NCI-H128 (cell line): ENCODE measurements at regions not wholly inside any gene's neighbourhood (a gene's known extent, or its start where the extent isn't known, plus 50 kb on each side); places are given as distances from the start of the nearest gene placed in this dataset.
"Not testable (repeated sequence)": the region's sequence is repeated elsewhere in the genome, so short reads cannot be mapped to it uniquely, and the experiment has no call there.

Source experiments
- DNase-seq: peaks from one replicate; lab custom pipeline; 2025; ENCODE audit not compliant: unreplicated experiment; lab: John Stamatoyannopoulos, UW

DNA sequence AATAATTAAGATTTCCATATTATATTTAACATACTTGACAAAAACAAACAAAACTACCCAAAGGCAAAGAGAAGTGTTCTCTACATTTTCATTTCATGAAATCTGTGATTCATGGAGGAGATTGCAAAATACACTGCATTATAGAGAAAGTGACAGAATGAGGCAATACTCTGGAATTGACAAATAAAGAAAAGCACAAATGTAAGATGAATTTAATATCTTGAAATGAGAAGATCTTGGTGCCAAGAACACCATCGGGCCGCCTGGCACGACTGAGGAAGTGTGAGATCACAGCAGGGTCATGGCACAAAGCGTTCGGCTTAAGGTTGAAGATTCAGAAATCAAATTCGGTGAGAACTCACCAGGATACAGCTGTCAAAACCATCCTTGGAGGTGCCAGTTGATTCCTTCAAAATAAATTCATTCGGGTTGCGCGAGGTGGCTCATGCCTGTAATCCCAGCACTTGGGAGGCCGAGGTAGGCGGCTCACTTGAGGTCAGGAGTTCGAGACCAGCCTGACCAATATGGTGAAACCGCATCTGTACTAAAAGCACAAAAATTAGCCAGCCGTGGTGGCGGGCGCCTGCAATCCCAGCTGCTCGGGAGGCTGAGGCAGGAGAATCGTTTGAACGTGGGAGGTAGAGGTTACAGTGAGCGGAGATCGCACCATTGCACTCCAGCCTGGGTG lies 174.0 kb upstream of the PFKP start:
- no peak for DNase-seq

DNA sequence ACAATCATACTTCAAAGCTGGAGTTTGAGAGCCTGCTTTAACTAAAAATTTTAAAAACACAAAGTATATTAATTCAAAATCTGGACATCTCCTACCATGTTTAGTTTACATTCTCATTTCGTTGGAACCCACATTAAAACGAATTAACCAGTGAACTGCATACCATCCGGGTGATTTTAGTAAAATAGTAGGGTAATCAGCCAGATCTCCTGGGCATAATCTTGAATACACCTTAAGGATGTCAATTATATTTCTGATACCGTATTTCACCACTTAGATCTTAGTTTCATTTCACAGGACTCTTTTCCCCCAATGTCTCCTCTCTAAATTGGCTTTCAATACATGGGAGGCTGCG lies 175.6 kb upstream of the PFKP start:
- no peak for DNase-seq

DNA sequence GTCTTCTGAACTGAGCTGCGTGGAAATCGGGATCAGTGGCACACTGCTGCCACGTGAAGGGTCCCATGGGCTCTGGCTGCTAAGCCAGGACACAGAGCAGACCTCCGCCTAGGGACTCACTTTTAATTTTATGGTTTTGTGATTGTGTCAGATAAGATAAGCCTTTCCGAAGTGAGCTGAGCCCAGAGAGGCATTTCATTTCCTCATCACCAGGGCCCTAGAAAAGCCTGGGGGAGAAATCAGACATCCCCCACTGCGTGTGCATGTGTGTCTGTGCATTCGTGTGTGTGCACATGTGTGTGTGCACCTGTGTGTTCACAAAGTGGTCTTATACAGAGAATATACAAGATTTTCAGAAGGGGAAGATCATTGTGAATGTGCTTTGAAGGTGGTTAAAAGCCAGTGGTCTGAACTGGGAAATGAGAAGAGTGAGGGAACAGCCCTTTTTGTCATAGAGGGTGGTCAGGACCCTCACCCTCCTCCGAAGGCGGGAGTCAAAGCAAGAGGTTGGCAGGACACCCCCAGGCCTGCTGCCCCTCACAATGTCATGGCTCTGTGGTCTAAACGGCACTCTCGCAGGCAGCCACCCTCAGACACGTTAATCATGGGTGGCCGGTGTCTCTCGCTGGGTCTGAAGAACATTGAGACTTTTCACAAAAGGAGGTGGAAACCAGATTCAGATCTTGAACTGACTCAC lies 176.1 kb upstream of the PFKP start:
- DNase-seq, result no peak

DNA sequence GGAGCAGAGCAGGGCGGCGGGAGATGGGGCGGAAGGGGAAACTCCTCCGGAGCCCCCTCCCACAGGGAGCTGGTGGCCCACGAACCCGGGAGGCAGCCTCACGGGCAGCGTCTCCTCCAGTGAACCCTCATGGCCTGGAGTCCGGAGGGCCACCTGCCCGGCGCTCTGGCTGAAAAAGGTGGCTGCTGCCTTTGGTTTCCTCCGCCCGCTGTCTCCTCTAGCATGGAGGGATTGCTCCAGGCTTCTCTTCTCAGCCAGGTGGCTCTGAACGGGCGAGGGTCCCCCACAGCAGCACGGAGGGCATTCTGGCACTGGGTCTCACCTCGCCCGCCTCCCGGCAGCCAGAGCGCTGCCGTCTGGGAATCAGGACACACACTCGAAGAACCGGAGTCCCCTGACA lies 177.3 kb upstream of the PFKP start:
- DNase-seq, result no peak

DNA sequence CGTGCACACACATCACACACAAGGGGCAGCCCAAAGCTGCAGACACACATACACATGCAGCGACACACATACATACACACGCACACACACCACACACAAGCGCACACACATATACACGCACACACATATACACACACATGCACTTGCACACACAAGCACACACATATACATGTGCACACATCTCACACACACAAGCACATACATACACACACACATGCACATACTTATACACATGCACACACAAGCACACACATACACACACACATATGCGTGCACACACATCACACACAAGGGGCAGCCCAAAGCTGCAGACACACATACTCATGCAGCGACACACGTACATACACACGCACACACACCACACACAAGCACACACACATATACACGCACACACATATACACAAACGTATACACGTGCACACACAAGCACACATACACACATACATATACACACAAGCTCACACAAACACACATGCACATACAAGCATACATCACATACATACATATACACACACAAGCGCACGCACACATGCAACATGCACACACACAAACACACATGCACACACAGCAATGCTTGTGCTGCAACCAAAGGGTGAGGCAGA lies 178.8 kb upstream of the PFKP start:
- no peak for DNase-seq

DNA sequence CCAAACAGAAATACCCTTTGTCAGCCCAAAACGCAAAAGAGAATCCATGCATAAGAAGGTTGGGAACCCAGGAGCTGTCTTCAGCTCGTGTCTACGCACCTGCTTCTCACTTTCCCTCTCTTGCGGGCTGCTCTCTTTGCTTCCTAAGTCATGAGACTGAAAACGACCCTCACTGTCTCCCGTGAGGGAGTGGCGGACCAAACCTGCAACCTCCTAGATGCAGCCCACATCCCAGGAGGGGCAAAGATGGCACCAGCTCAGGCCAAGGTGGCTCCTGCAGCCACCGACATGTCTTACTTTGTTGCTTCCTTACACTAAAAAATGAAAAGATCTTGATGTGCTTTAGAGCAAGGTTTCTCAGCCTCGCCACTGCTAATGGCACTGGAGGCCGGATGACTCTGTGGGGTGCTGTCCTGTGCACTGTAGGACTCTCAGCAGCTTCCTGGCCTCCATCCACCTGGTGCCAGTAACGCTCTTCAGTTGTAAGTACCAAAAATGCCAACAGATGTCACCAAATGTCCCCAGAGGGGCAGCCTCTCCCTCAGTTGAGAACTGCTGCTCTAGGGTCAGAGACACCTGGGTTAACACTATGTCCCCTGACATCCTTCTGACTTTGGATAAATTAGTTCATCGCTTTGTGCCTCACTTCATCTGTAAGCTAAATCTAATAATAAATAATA lies 179.8 kb upstream of the PFKP start:
- no peak for DNase-seq

DNA sequence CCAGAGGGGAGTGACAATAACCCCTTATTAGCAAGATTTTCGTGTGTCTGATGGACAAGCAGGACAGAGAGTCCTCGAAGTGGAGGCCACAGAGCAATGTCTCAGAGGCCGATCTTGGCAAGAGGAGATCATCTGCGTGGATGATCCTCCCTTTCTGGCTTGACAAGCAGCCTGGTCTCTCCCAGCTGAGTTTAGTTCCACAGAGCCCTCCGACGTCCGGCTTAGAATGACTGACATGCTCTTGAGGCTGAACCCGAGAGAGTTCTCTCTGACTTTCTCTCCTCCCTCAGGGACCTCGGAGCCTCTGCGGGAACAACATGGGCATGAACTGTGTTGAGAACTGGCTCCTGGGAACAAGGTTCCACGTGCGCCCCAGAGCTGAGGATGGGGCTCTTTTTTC lies 180.7 kb upstream of the PFKP start:
- no peak for DNase-seq

DNA sequence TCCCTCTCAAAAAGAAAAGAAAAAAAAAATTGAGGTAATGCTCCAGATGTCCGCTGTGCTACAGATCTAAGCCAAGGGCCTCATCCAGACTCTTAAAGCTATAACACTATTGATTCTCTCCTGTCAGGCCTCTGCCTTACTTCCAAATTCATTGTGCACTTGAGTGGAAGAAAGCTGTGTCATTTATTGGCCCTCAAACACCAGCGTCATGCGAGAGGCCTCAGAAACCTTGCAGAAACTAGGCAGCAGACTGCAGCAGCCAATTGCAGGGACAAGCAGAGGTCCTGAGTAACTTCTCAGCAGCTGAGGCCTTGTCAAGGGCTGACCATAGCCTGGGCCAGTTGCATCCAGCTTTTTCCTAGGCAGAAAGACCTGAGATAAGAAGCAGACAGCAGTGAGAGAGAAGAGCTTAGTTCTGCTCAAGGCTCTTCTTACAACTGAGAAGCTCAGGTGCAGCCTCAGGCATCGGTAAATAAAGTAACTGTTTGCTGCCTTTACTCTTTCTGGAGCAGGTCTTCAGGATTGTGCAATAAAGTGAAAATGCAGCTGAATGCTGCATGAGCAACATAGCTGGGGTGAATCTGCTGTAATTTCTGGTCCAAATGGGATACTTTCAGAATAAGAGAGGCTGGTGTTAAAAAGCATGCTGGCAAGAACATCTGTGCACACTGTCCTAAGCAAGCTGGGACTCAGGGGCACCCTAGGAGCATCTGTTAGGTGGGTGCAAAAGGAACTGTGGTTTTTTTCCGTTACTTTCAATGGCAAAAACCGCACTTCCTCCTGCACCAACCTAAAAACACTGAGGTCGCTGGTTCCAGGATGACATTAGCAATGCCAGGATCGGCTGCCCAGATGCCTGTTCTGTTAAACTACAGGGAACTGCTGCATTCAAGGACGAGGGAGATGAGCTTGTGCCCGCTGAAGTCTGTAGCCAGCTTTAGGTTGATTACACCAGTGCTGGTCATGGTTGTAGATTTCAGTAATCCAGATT lies 181.8 kb upstream of the PFKP start:
- no peak for DNase-seq

DNA sequence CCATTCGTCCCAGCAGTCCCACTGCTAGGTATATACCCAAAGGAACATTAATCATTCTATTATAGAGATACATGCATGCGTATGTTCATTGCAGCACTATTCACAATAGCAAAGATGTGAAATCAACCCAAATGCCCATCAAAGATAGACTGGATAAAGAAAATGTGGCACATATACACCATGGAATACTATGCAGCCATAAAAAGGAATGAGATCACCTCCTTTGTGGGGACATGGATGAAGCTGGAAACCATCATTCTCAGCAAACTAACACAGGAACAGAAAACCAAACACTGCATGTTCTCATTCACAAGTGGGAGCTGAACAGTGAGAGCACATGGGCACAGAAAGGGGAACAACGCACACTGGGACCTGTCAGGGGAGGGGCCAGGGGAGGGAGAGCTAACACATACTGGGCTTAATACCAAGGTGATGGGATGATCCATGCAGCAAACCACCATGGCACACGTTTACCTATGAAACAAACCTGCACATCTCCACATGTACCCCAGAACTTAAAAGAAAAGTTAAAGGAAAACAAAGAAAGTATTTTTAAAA lies 183.3 kb upstream of the PFKP start:
- DNase-seq, result not testable (repeated sequence)

DNA sequence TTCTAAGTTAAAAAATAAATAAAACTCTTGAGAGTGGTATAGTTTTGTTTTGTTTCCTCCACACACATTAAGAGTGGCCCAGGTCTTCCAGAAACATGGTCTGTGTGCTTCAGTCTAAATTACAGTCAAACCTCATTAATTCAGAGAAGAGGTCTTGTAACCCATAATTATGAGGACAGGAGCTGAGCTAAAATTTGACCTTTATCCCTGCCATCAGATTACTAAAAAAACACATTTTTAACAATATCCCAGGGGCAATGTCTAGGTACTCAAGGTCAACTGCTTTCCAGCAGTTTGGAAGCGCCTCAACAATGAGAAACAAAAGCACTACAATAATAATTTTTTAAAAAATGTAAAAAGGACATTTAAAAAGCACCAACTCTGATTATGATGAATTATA lies 184.1 kb upstream of the PFKP start:
- no peak for DNase-seq

DNA sequence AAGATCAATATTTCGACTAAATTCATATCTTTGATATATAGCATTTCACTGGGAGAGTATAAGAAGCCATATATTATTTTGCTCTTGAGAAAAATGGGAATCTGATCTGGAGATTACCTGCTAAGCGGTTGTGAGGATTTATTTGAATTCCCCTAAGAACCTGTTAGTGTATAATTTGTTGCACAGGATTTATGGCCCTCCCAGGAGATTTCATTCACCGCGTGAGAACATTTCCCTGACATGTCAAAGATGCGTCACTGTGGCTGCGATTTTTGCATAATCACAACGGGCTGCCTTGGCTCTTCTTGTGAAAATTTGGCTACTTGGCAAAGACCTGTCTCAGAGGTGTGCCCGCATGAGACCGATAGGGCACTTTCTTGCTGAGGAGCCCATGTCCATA lies 184.7 kb upstream of the PFKP start:
- no peak for DNase-seq

DNA sequence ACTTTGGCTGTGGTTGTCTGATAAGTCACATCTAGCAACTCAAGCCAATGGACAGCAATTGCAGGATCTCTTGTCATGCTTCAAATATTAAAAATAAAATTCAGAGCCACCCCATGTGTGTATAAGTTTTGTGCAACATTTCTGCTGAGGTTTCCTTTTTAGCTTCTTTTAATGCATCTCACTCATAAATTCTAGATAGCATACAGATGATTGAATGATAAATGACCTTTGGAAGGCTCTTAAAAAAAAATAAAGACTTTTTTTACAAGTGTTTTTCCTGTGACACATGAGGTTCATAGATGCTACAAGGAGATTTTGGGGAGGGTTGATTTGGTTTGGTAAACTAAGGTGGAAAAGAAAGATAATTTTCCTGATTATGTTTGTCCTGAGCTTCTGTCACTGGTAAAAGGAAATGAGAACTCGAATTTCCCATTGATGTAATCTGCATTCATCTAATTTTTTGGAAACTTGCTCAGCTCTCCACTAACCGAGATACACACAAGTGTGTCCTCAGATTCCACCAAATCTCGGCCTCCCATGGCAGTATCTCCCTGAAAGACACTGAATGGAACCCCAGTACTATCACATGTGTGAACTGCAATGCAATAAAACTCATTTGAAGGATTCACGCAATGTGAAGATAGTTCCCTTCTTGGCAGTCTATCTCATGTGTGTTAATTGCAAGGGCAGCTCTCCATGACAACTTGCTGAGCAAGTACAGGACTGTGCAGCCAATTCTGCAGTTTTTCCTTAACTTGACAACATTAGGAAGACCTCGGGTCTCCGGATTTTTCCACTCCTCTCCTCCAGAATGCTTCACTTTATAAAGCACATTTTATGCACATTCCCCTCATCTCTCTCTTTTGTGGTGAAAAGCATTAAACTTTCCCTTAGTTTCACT lies 185.4 kb upstream of the PFKP start:
- DNase-seq, result no peak

DNA sequence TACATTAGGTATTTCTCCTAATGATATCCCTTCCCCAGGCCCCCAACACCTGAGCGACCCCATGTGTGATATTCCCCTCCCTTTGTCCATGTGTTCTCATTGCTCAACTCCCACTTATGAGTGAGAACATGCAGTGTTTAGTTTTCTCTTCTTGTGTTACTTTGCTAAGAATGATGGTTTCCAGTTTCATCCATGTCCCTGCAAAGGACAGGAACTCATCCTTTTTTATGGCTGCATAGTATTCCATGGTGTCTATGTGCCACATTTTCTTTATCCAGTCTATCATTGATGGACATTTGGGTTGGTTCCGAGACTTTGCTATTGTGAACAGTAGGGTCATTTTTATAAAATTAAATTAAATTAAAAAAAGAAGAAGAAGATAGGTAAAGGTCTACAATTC lies 187.3 kb upstream of the PFKP start:
- DNase-seq, result not testable (repeated sequence)

DNA sequence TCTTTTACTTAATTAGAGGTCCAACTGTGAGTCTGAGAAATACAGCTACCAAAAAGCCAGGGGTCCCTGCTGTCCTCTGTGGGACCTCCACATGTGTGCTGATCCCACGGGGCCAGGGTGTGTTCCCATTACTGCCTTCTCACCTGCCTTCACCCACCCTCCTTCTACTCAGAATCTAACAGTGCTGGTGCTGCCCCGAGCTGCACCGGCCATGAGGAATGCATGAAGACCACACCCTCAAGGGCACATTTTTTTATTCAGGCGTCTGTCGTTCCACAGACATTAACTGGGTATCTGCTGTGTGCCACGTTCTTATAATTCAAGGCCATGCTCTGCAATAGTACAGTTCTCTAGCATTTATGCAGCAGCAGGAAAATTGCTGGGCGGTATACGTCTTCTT lies 188.5 kb upstream of the PFKP start:
- DNase-seq, result no peak

DNA sequence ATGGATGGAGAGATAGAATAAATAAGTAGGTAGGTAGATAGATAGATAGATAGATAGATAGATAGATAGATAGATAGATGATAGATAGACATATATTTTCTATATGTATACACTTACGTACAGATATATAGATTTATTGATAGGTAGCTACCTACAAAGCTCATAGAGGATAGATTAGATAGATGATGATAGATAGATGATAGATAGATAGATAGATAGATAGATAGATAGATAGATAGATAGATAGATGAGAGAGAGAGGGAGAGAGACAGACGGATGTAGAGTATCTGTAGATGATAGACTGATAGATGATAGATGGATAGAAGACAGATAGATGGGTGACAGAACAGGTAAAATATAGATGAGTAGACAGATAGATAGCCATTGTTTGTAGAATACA lies 191.3 kb upstream of the PFKP start:
- DNase-seq, result no peak

DNA sequence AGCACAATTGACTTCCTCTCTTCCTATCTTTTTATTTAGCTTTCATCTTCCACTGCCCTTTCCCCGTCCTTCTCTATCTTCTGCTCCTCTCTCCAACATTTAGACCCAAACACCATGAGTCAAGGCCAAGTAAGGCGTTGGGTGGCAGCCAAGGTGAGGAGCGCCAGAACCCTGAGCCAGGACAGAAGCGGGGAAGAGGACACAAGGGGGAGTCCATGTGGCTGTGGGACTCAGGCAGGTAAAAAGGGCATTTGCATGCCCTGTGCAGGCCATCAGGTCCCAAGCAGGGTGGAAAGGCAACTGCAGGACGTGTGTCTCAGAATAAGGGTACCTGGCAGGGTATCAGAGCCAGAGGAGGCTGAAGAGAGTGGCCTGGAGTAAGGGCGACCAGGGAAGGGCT lies 192.4 kb upstream of the PFKP start:
- no peak for DNase-seq

DNA sequence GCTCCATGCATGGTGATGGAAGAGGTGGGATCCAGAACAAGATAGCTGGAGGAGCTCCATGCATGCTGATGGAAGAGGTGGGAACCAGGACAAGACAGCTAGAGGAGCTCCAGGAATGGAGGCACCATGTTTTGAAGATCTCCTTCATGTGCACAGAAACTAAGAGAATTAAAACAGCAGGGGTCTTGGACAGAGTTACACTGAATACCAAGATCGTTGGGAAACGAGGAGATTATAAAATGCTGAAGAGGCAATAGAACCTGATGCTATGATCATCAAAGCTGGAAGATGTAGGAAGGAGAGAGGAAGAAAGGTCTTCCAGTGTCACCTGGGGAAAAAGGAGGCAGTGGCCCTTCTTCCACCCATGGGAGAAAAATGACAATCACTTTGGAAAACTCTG lies 193.6 kb upstream of the PFKP start:
- no peak for DNase-seq

DNA sequence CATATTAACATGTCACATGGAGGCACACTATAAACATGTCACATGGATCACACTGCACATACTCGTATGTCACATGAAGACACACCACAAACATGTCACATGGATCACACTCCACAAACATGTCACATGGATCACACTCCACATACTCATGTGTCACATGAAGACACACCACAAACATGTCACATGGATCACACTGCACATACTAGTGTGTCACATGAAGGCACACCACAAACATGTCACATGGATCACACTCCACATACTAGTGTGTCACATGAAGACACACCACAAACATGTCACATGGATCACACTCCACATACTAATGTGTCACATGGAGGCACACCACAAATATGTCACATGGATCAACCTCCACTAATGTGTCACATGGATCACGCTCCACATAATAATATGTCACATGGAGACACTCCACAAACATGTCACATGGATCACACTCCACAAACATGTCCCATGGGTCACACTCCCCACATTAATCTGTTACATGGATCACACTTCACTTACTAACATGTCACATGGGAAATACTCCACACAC lies 195.6 kb upstream of the PFKP start:
- DNase-seq, result no peak

DNA sequence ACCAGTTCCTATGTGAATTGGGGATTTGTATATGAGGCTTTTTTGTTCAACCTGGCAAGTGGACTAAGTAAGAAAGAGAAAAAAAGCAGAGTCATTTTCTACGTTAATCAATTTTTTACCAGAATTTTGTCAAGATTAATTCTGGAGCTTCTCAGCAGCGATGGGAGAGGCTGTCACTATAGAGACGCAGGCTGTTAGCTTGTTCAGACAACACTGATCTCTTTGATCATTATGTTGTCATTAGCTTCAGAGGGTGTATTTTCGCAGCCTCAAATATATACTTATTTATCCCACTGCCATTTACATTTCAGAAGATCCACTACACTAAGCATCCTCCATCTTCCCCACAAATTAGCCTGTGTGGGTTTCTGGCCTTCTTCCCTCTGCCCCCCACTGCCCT lies 196.7 kb upstream of the PFKP start:
- no peak for DNase-seq
